ENCODE measurements at regions not wholly inside any gene's neighbourhood (a gene's known extent, or its start where the extent isn't known, plus 50 kb on each side); places are given as distances from the start of the nearest gene placed in this dataset.
"Not testable (repeated sequence)": the region's sequence is repeated elsewhere in the genome, so short reads cannot be mapped to it uniquely, and the experiment has no call there.

- TF ChIP-seq, protein P1, sequence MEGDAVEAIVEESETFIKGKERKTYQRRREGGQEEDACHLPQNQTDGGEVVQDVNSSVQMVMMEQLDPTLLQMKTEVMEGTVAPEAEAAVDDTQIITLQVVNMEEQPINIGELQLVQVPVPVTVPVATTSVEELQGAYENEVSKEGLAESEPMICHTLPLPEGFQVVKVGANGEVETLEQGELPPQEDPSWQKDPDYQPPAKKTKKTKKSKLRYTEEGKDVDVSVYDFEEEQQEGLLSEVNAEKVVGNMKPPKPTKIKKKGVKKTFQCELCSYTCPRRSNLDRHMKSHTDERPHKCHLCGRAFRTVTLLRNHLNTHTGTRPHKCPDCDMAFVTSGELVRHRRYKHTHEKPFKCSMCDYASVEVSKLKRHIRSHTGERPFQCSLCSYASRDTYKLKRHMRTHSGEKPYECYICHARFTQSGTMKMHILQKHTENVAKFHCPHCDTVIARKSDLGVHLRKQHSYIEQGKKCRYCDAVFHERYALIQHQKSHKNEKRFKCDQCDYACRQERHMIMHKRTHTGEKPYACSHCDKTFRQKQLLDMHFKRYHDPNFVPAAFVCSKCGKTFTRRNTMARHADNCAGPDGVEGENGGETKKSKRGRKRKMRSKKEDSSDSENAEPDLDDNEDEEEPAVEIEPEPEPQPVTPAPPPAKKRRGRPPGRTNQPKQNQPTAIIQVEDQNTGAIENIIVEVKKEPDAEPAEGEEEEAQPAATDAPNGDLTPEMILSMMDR (IDR thresholded peaks at IDR 0.05), result not testable (repeated sequence)
- TF ChIP-seq POLR2A (IDR thresholded peaks at IDR 0.05), result not testable (repeated sequence)
Observed at GRCh38 chr5:85587806-85588205, 1029.9 kb upstream of the COX7C start.
